Gastroesophageal sphincter (tissue), 4 donors: ENCODE measurements at regions not wholly inside any gene's neighbourhood (a gene's known extent, or its start where the extent isn't known, plus 50 kb on each side); places are given as distances from the start of the nearest gene placed in this dataset.

Experiments
- ATAC-seq: fragments of 150-250 bp; one replicate; pipeline ENCODE4 v1.9.1; 2016; ENCODE audit warnings: mild to moderate bottlenecking, moderate library complexity
- H3K27ac ChIP-seq, 4 donors: fragments of 200-600 bp; sonication (generic) in 3 of 4; 1 replicate in 3 of 4; 2 replicates in 1 of 4; pipeline ENCODE4 v1.5.1; 2016 to 2019
- H3K27me3 ChIP-seq: fragments of 200-600 bp; sonication (generic); one replicate; pipeline ENCODE4 v1.5.1; 2019
- H3K36me3 ChIP-seq, 2 donors: fragments of 200-600 bp; sonication (generic); one replicate each; pipeline ENCODE4 v1.5.1; 2019; ENCODE audit warnings: control low read depth in 1 of 2
- H3K4me1 ChIP-seq, 3 donors: fragments of 200-600 bp; sonication (generic); 1 replicate in 2 of 3; 2 replicates in 1 of 3; pipeline ENCODE4 v1.5.1; 2016 to 2019; ENCODE audit warnings: control low read depth in 2 of 3
- H3K4me3 ChIP-seq, 2 donors: fragments of 200-600 bp; sonication (generic); one replicate each; pipeline ENCODE4 v1.5.1; 2019; ENCODE audit warnings: mild to moderate bottlenecking in 1 of 2, moderate library complexity in 1 of 2
- H3K9me3 ChIP-seq, 3 donors: fragments of 200-600 bp; sonication (generic); one replicate each; pipeline ENCODE4 v1.5.1; 2017 to 2019; ENCODE audit warnings: control low read depth in 2 of 3
- CTCF ChIP-seq, 4 experiments: fragments of 200-600 bp in 2 of 4; fragments of 450-650 bp in 2 of 4; sonication (generic) in 1 of 4; IDR thresholded peaks; one replicate each; pipeline ENCODE4 v1.5.1; 2017 to 2019; ENCODE audit warnings: antibody characterized with exemption in 4 of 4, mild to moderate bottlenecking in 2 of 4, moderate library complexity in 2 of 4
- EP300 ChIP-seq: sonication (generic); formaldehyde crosslinking; IDR thresholded peaks from one replicate; pipeline ENCODE4 v1.6.1; 2017; ENCODE audit warnings: antibody characterized with exemption, mild to moderate bottlenecking
- POLR2A ChIP-seq, 2 donors: fragments of 450-650 bp; IDR thresholded peaks; one replicate each; pipeline ENCODE4 v1.6.1; 2017; ENCODE audit warnings: antibody characterized with exemption in 2 of 2, mild to moderate bottlenecking in 2 of 2, moderate library complexity in 1 of 2
- POLR2AphosphoS5 ChIP-seq: sonication (generic); formaldehyde crosslinking; IDR thresholded peaks from one replicate; pipeline ENCODE4 v1.6.1; 2017; ENCODE audit warnings: antibody characterized with exemption
- WGBS, 2 donors: methylation state at CpG; one replicate each; pipeline ENCODE4 v1.1.5; 2018; ENCODE audit warnings: low coverage in 1 of 2; 5-methylcytosine and 5-hydroxymethylcytosine counted together

GRCh38 chr7:11252705-11253272, 279.1 kb downstream of the PHF14 start:
- TF ChIP-seq POLR2AphosphoS5, result no peak
- no peak for TF ChIP-seq EP300
- no peak for TF ChIP-seq POLR2A (IDR thresholded peaks at IDR 0.05)
- no peak for TF ChIP-seq CTCF (IDR thresholded peaks at IDR 0.05)
- H3K27me3 ChIP-seq, result no peaks in the 10 kb centered on the region
- H3K4me1 ChIP-seq, result no peaks in the 10 kb centered on the region
- no peaks in the 10 kb centered on the region for H3K36me3 ChIP-seq
- no peaks in the 10 kb centered on the region for H3K9me3 ChIP-seq
- ATAC-seq, result no peak
- H3K4me3 ChIP-seq, result no peak overlapping the region
- WGBS, 2 donors, result 58 to 66% methylated on average over 3 of the region's 3 CpGs
- no peak overlapping the region for H3K27ac ChIP-seq

- Histone ChIP-seq H3K36me3 (no peaks in the 10 kb centered on the region), H3K27me3 (no peaks in the 10 kb centered on the region), H3K9me3 (no peaks in the 10 kb centered on the region), H3K4me3 (no peak overlapping the region), H3K4me1 (no peaks in the 10 kb centered on the region), H3K27ac (no peak overlapping the region)
- 94 to 100% methylated on average over 1 to 4 of the region's 4 CpGs for WGBS, 2 donors
- no peak for ATAC-seq
- TF ChIP-seq POLR2A (IDR thresholded peaks at IDR 0.05) (no peak), POLR2AphosphoS5 (no peak), EP300 (no peak), CTCF (IDR thresholded peaks at IDR 0.05) (no peak)
Observed at GRCh38 chr7:11256501-11256900, 282.8 kb downstream of the PHF14 start.

- no peak for ATAC-seq
- TF ChIP-seq POLR2AphosphoS5 (no peak), CTCF (IDR thresholded peaks at IDR 0.05) (no peak), POLR2A (IDR thresholded peaks at IDR 0.05) (no peak), EP300 (no peak)
- Histone ChIP-seq H3K36me3 (no peaks in the 10 kb centered on the region), H3K4me1 (no peaks in the 10 kb centered on the region), H3K4me3 (no peak overlapping the region), H3K27ac (no peak overlapping the region), H3K27me3 (no peaks in the 10 kb centered on the region), H3K9me3 (no peaks in the 10 kb centered on the region)
Observed at GRCh38 chr7:11261470-11261869, 287.8 kb downstream of the PHF14 start.

GRCh38 chr7:11266101-11266500, 292.4 kb downstream of the PHF14 start:
- Histone ChIP-seq H3K9me3 (no peaks in the 10 kb centered on the region), H3K36me3 (no peaks in the 10 kb centered on the region), H3K4me3 (no peak overlapping the region), H3K27ac (no peak overlapping the region), H3K4me1 (no peaks in the 10 kb centered on the region), H3K27me3 (no peaks in the 10 kb centered on the region)
- TF ChIP-seq POLR2A (IDR thresholded peaks at IDR 0.05) (no peak), EP300 (no peak), POLR2AphosphoS5 (no peak), CTCF (IDR thresholded peaks at IDR 0.05) (no peak)
- no peak for ATAC-seq
- WGBS, 2 donors, result 60 to 80% methylated on average over 2 of the region's 2 CpGs

GRCh38 chr7:11272352-11272751, 298.7 kb downstream of the PHF14 start:
- TF ChIP-seq EP300 (no peak), CTCF (IDR thresholded peaks at IDR 0.05) (no peak), POLR2AphosphoS5 (no peak), POLR2A (IDR thresholded peaks at IDR 0.05) (no peak)
- Histone ChIP-seq H3K9me3 (no peaks in the 10 kb centered on the region), H3K36me3 (no peaks in the 10 kb centered on the region), H3K4me1 (no peaks in the 10 kb centered on the region), H3K4me3 (no peak overlapping the region), H3K27me3 (no peaks in the 10 kb centered on the region), H3K27ac (no peak overlapping the region)
- ATAC-seq, result no peak
- 19 to 40% methylated on average over 2 of the region's 2 CpGs for WGBS, 2 donors
